ENCODE measurements at regions not wholly inside any gene's neighbourhood (a gene's known extent, or its start where the extent isn't known, plus 50 kb on each side); places are given as distances from the start of the nearest gene placed in this dataset.

DNA sequence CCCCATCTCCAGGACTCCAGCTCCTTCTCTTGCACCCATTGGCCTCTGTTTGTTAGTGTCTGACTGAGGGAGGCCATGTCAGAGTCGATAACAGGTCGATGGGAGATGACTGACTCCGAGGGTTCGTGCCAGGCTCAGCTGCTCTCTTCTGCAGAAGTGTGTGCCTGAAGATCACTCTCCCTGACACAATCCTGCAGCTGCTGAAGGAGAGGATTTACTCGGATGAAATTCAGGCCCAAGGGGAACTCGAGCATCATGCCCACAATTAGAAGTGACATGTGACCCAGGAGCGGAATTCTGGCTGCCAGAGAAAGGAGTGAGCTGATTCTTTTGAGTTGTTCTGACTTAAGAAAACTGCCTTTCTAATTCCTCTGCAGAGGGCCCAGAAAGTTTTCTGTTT is 318.2 kb downstream of the MAFB start:
- no peaks in the 10 kb centered on the region for H3K36me3 ChIP-seq (ENCODE audit: insufficient read depth, low read length)
- CTCF ChIA-PET: no interaction called here

DNA sequence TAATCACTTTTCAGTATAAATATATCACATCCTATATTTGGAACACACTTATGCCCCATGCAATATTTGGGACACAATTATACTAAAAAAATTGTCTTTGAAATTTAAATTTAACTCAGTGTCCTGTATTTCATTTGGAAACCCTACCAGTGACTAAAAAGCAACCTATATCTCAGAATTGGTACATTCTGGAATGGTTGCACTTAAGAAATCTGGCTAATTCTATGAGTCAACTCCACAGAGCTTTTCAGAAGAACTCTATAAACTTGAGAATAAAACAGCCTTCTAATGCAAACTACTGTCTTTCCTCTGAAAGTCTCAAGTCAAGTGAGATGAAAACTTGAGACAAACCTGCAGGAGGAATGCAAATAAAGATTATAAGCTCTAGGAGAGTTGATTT is 320.2 kb downstream of the MAFB start:
- Mint-ChIP-seq H3K4me1 (no peaks in the 10 kb centered on the region), H3K27ac (no peak overlapping the region), H3K27me3 (no peaks in the 10 kb centered on the region), H3K9me3 (peaks cover 0 to 3% (median 0%) of the 10 kb centered on the region in 5 donors), H3K36me3 (no peaks in the 10 kb centered on the region), H3K4me3 (no peak overlapping the region)
- Histone ChIP-seq H3K4me3 (ENCODE audit: low read length) (no peak overlapping the region), H3K27ac (ENCODE audit: low read depth, low read length) (no peak overlapping the region), H3K36me3 (ENCODE audit: insufficient read depth, low read length) (no peaks in the 10 kb centered on the region), H3K4me1 (ENCODE audit: insufficient read depth, low read length) (no peaks in the 10 kb centered on the region), H3K27me3 (ENCODE audit: insufficient read depth, low read length, poor library complexity, severe bottlenecking) (no peaks in the 10 kb centered on the region), H3K9me3 (ENCODE audit: low read length) (no peaks in the 10 kb centered on the region)
- ChIA-PET CTCF (no interaction called here), POLR2A (no interaction called here)
- no peak for DNase-seq

More for the DNA sequence above, 318.2 kb downstream of the MAFB start:
- DNase-seq: no peak
- no peaks in the 10 kb centered on the region for H3K9me3 ChIP-seq (ENCODE audit: low read length)
- H3K4me1 ChIP-seq (ENCODE audit: insufficient read depth, low read length): no peaks in the 10 kb centered on the region
- Mint-ChIP-seq H3K4me3 (no peak overlapping the region), H3K27ac (no peak overlapping the region), H3K36me3 (no peaks in the 10 kb centered on the region), H3K9me3 (peaks cover 0 to 18% (median 0%) of the 10 kb centered on the region in 5 donors), H3K27me3 (no peaks in the 10 kb centered on the region), H3K4me1 (no peaks in the 10 kb centered on the region)
- H3K4me3 ChIP-seq (ENCODE audit: low read length): no peak overlapping the region
- no peaks in the 10 kb centered on the region for H3K27me3 ChIP-seq (ENCODE audit: insufficient read depth, low read length, poor library complexity, severe bottlenecking)
- H3K27ac ChIP-seq (ENCODE audit: low read depth, low read length): no peak overlapping the region
- POLR2A ChIA-PET: no interaction called here

DNA sequence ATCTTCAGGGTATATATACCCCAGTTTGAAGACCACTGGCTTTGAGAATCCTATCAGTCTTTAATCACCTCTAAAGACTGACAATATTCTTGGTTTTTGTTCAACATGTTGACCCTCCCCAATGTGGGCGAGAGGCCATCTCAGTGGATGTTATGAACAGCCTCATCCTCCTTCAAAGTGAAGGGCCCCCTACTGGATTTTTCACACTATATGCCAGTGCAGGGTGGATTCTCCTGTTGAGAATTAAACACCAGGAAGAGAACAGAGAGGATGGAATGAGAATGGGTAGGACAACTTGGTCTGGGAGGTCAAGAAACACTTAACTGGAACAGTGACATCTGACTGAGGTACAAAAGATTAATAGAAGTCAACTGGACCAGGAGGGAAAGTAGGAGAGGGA is 327.1 kb downstream of the MAFB start:
- H3K36me3 Mint-ChIP-seq: no peaks in the 10 kb centered on the region
- no peak overlapping the region for H3K4me3 Mint-ChIP-seq
- Histone ChIP-seq H3K27me3 (ENCODE audit: insufficient read depth, low read length, poor library complexity, severe bottlenecking) (no peaks in the 10 kb centered on the region), H3K4me1 (ENCODE audit: insufficient read depth, low read length) (no peaks in the 10 kb centered on the region), H3K9me3 (ENCODE audit: low read length) (no peaks in the 10 kb centered on the region), H3K4me3 (ENCODE audit: low read length) (no peak overlapping the region), H3K27ac (ENCODE audit: low read depth, low read length) (no peak overlapping the region), H3K36me3 (ENCODE audit: insufficient read depth, low read length) (no peaks in the 10 kb centered on the region)
- ChIA-PET CTCF (no interaction called here), POLR2A (no interaction called here)
- H3K4me1 Mint-ChIP-seq: no peaks in the 10 kb centered on the region
- peaks cover 0 to 8% (median 0%) of the 10 kb centered on the region in 5 donors for H3K9me3 Mint-ChIP-seq
- H3K27ac Mint-ChIP-seq: no peak overlapping the region
- DNase-seq: no peak
- peaks cover 0 to 5% of the 10 kb centered on the region in 2 donors for H3K27me3 Mint-ChIP-seq

DNA sequence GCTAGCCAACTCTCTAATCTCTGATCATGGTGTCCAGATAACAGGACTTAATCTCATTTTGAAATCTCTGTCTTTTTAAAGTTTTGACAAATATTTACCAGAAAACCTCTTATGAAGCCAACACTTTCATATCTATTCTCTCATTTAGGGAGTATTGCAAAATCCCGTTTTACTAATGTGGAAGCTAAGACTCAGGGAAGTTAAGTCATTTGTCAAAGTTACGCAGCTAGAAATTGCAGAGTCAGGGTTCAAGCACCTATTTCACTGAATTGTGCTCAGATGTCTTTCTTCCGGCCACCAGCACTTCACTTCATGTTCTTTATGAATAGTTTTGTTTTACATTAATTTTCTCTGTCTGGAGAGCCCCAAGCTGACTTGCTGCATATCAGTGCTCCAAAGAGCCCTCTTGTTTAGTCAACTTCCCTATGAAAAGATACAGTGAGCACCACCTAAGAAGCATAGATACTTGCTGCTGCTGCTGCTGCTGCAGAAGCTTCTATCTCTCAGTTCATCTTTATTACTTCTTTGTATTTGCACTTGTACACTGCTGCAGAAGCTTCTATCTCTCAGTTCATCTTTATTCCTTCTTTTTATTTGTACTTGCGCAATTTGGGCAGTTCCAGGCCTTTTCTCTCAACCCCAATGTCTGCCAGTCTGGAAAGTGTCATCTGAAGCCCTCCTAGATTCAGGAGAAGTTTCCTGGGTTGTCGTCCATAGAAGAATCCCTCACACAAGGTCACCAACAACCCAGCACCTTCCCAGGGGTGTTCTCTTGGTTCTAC is 329.7 kb downstream of the MAFB start:
- H3K4me3 Mint-ChIP-seq: no peak overlapping the region
- Histone ChIP-seq H3K4me1 (ENCODE audit: insufficient read depth, low read length) (no peaks in the 10 kb centered on the region), H3K36me3 (ENCODE audit: insufficient read depth, low read length) (no peaks in the 10 kb centered on the region), H3K9me3 (ENCODE audit: low read length) (no peaks in the 10 kb centered on the region), H3K27ac (ENCODE audit: low read depth, low read length) (no peak overlapping the region), H3K27me3 (ENCODE audit: insufficient read depth, low read length, poor library complexity, severe bottlenecking) (no peaks in the 10 kb centered on the region), H3K4me3 (ENCODE audit: low read length) (no peak overlapping the region)
- H3K27ac Mint-ChIP-seq: no peak overlapping the region
- H3K36me3 Mint-ChIP-seq: no peaks in the 10 kb centered on the region
- DNase-seq: no peak
- POLR2A ChIA-PET: no interaction called here
- CTCF ChIA-PET: no interaction called here
- H3K9me3 Mint-ChIP-seq: peaks cover 0 to 8% (median 0%) of the 10 kb centered on the region in 5 donors
- H3K27me3 Mint-ChIP-seq: peaks cover 0 to 5% of the 10 kb centered on the region in 2 donors
- H3K4me1 Mint-ChIP-seq: no peaks in the 10 kb centered on the region

DNA sequence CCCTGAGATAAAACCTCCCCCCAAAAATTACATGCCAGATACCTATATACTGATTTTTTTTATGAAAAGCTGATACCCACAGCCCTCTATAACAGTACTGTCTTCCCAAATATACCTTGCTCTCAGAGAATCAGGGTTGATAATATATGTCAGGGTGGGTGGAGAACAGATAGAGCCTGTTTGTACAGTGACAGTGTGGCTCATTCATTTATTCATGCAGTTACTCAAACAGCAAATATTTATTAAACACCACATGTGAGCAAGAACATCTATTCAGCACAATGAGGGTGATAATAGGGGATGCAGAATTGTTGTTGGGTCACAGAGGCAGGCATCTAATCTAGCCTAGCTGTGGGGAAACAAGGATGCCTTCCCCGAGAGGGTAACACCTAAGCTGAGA is 334.2 kb downstream of the MAFB start:
- Histone ChIP-seq H3K4me3 (ENCODE audit: low read length) (no peak overlapping the region), H3K36me3 (ENCODE audit: insufficient read depth, low read length) (no peaks in the 10 kb centered on the region), H3K27me3 (ENCODE audit: insufficient read depth, low read length, poor library complexity, severe bottlenecking) (no peaks in the 10 kb centered on the region), H3K27ac (ENCODE audit: low read depth, low read length) (no peak overlapping the region), H3K4me1 (ENCODE audit: insufficient read depth, low read length) (no peaks in the 10 kb centered on the region), H3K9me3 (ENCODE audit: low read length) (no peaks in the 10 kb centered on the region)
- no peak for DNase-seq
- Mint-ChIP-seq H3K4me1 (no peaks in the 10 kb centered on the region), H3K27me3 (peaks cover 0 to 3% of the 10 kb centered on the region in 2 donors), H3K27ac (no peak overlapping the region), H3K4me3 (no peak overlapping the region), H3K9me3 (peaks cover 0 to 7% (median 0%) of the 10 kb centered on the region in 5 donors), H3K36me3 (no peaks in the 10 kb centered on the region)
- POLR2A ChIA-PET: no interaction called here
- CTCF ChIA-PET: no interaction called here

DNA sequence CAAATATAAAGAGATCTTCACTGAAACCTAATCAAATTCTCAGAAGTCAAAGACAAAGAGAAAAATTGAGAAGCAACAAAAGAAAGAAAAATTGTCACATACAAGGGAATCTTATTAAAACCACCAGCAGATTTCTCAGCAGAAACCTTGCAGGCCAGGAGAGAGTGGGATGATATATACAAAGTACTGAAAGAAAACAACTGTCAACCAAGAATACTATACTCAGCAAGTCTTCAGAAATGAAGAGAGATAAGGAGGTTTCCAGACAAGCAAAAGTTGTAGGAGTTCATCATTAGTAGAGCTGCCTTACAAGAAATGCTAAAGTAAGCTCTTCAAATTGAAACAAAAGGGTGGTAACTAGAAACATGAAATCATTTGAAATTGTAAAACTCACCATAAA is 345.6 kb downstream of the MAFB start:
- Mint-ChIP-seq H3K36me3 (peaks cover 0 to 1% (median 0%) of the 10 kb centered on the region in 3 donors), H3K9me3 (peaks cover 19 to 40% (median 27%) of the 10 kb centered on the region in 5 donors), H3K27ac (no peak overlapping the region), H3K4me1 (no peaks in the 10 kb centered on the region), H3K27me3 (peaks cover 2% of the 10 kb centered on the region in 2 donors), H3K4me3 (no peak overlapping the region)
- Histone ChIP-seq H3K27me3 (ENCODE audit: insufficient read depth, low read length, poor library complexity, severe bottlenecking) (no peaks in the 10 kb centered on the region), H3K4me1 (ENCODE audit: insufficient read depth, low read length) (no peaks in the 10 kb centered on the region), H3K9me3 (ENCODE audit: low read length) (no peaks in the 10 kb centered on the region), H3K27ac (ENCODE audit: low read depth, low read length) (no peak overlapping the region), H3K36me3 (ENCODE audit: insufficient read depth, low read length) (no peaks in the 10 kb centered on the region), H3K4me3 (ENCODE audit: low read length) (no peak overlapping the region)
- DNase-seq: no peak
- POLR2A ChIA-PET: no interaction called here
- CTCF ChIA-PET: no interaction called here

DNA sequence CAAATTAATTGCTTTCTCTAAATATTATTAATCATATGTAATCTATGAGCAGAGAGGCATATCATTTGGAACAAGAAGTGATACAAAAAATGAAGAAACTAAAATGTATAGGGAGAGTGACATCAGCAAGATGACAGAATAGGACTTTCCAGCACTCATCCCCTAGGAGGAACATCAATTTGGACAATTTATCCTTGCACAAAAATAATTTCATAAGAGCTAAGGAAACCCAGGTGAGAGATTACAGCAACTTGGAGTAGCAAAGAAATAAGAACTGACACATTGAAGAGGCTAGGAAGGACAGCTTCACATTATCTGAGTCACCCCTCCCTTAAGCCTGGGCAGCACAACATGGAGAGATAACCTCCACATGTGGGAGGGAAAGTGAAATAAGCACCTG is 347.5 kb downstream of the MAFB start:
- peaks cover 0 to 1% (median 0%) of the 10 kb centered on the region in 3 donors for H3K36me3 Mint-ChIP-seq
- Histone ChIP-seq H3K4me1 (ENCODE audit: insufficient read depth, low read length) (no peaks in the 10 kb centered on the region), H3K27ac (ENCODE audit: low read depth, low read length) (no peak overlapping the region), H3K9me3 (ENCODE audit: low read length) (no peaks in the 10 kb centered on the region), H3K4me3 (ENCODE audit: low read length) (no peak overlapping the region), H3K27me3 (ENCODE audit: insufficient read depth, low read length, poor library complexity, severe bottlenecking) (no peaks in the 10 kb centered on the region), H3K36me3 (ENCODE audit: insufficient read depth, low read length) (no peaks in the 10 kb centered on the region)
- H3K27ac Mint-ChIP-seq: no peak overlapping the region
- ChIA-PET POLR2A (no interaction called here), CTCF (no interaction called here)
- peaks cover 19 to 37% (median 24%) of the 10 kb centered on the region in 5 donors for H3K9me3 Mint-ChIP-seq
- H3K4me3 Mint-ChIP-seq: no peak overlapping the region
- no peaks in the 10 kb centered on the region for H3K4me1 Mint-ChIP-seq
- no peak for DNase-seq
- H3K27me3 Mint-ChIP-seq: peaks cover 2 to 10% of the 10 kb centered on the region in 2 donors

DNA sequence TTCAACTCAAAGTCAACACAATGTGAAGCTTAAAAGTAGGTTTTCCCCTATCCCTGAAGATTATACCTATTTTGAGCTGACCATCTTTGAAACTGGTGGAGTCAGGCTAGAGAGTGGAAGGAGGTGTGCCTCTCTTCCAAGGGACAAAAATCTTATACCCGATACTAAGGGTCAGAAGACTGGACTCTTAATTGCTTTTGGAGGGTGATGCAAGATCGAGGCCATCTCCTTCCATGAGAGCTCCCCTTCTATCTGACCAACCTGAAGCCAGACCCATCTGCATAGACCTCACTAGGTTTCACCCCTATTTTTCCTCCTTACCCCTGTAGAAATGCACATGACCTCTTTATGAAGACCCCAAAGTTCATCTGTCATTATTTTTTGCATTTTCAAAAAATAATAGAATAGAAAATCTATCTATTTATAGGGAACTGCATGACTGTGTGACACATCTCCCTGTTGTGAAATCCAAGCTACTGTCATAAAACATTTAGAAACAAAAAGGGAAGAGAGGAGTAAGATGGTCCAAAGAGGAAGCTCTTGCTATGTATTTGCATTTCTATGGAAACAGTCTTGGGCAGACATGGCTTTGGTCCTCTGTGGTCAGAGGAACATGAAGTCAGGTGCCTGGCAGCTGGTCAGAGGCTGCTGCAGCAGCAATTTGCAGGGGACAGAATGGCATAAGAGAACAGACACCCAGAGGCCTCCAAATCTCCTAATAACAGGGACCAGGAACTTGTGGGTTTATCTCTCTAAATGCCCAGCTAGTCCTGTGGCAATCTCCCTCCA is 349.2 kb downstream of the MAFB start:
- Histone ChIP-seq H3K27ac (ENCODE audit: low read depth, low read length) (no peak overlapping the region), H3K4me1 (ENCODE audit: insufficient read depth, low read length) (no peaks in the 10 kb centered on the region), H3K4me3 (ENCODE audit: low read length) (no peak overlapping the region), H3K9me3 (ENCODE audit: low read length) (no peaks in the 10 kb centered on the region), H3K36me3 (ENCODE audit: insufficient read depth, low read length) (no peaks in the 10 kb centered on the region), H3K27me3 (ENCODE audit: insufficient read depth, low read length, poor library complexity, severe bottlenecking) (no peaks in the 10 kb centered on the region)
- ChIA-PET CTCF (no interaction called here), POLR2A (no interaction called here)
- Mint-ChIP-seq H3K4me3 (no peak overlapping the region), H3K9me3 (peaks cover 13 to 31% (median 16%) of the 10 kb centered on the region in 5 donors), H3K27me3 (peaks cover 0 to 15% of the 10 kb centered on the region in 2 donors), H3K36me3 (peaks cover 0 to 1% (median 0%) of the 10 kb centered on the region in 3 donors), H3K27ac (no peak overlapping the region), H3K4me1 (no peaks in the 10 kb centered on the region)
- DNase-seq: no peak
